KMS-11 (cell line): ENCODE measurements at regions not wholly inside any gene's neighbourhood (a gene's known extent, or its start where the extent isn't known, plus 50 kb on each side); places are given as distances from the start of the nearest gene placed in this dataset.
"Not testable (repeated sequence)": the region's sequence is repeated elsewhere in the genome, so short reads cannot be mapped to it uniquely, and the experiment has no call there.

Experiments
- H2AFZ ChIP-seq: fragments of 200-600 bp; sonication (generic); 2 replicates; pipeline ENCODE4 v1.6.1; 2016; ENCODE audit warnings: antibody characterized with exemption, mixed run types, low read depth
- H3K27ac ChIP-seq: fragments of 200-600 bp; sonication (generic); 2 replicates; pipeline ENCODE4 v1.6.1; 2016; ENCODE audit warnings: mild to moderate bottlenecking, mixed run types
- H3K27me3 ChIP-seq: fragments of 200-600 bp; sonication (generic); 2 replicates; pipeline ENCODE4 v1.6.1; 2017; ENCODE audit warnings: mild to moderate bottlenecking, low read depth, mixed run types, moderate library complexity; ENCODE audit not compliant: insufficient read depth
- H3K36me3 ChIP-seq: fragments of 200-600 bp; sonication (generic); 2 replicates; pipeline ENCODE4 v1.6.1; 2017; ENCODE audit warnings: mild to moderate bottlenecking, mixed run types; ENCODE audit not compliant: insufficient read depth
- H3K4me1 ChIP-seq: fragments of 200-600 bp; sonication (generic); 2 replicates; pipeline ENCODE4 v1.6.1; 2016; ENCODE audit warnings: mild to moderate bottlenecking, low read depth, mixed run types; ENCODE audit not compliant: poor library complexity, severe bottlenecking
- H3K4me2 ChIP-seq: fragments of 200-600 bp; sonication (generic); 2 replicates; pipeline ENCODE4 v1.7.0; 2016; ENCODE audit warnings: mild to moderate bottlenecking, mixed run types
- H3K4me3 ChIP-seq: fragments of 200-600 bp; sonication (generic); IDR thresholded peaks from 2 replicates; pipeline ENCODE4 v1.6.1; 2017; ENCODE audit warnings: low read depth, low read length, mixed read lengths; ENCODE audit not compliant: insufficient read depth
- H3K79me2 ChIP-seq: fragments of 200-600 bp; sonication (generic); 2 replicates; pipeline ENCODE4 v1.6.1; 2016; ENCODE audit warnings: low read depth, mixed run types; ENCODE audit not compliant: insufficient read depth
- H3K9ac ChIP-seq: fragments of 200-600 bp; sonication (generic); 2 replicates; pipeline ENCODE4 v1.6.1; 2016; ENCODE audit warnings: mild to moderate bottlenecking, mixed run types
- H4K20me1 ChIP-seq: fragments of 200-600 bp; sonication (generic); 2 replicates; pipeline ENCODE4 v1.6.1; 2016; ENCODE audit warnings: mild to moderate bottlenecking, mixed run types; ENCODE audit not compliant: insufficient read depth
- CTCF ChIP-seq: fragments of 200-600 bp; sonication (generic); conservative IDR thresholded peaks from 2 replicates; pipeline ENCODE4 v1.6.1; 2017; ENCODE audit warnings: low read depth, mild to moderate bottlenecking, antibody characterized with exemption, low read length, moderate library complexity, mixed read lengths

GRCh38 chr10:52394246-52394645, 80.2 kb downstream of the DKK1 start:
- H3K4me3 ChIP-seq = no peak overlapping the region
- H3K27ac ChIP-seq = no peak overlapping the region
- no peak for TF ChIP-seq CTCF
- no peaks in the 10 kb centered on the region for H4K20me1 ChIP-seq
- H3K4me1 ChIP-seq = no peaks in the 10 kb centered on the region
- no peak overlapping the region for H2AFZ ChIP-seq
- no peaks in the 10 kb centered on the region for H3K27me3 ChIP-seq
- no peaks in the 10 kb centered on the region for H3K36me3 ChIP-seq
- H3K79me2 ChIP-seq = no peaks in the 10 kb centered on the region
- no peak overlapping the region for H3K4me2 ChIP-seq
- no peak overlapping the region for H3K9ac ChIP-seq

GRCh38 chr10:52400562-52400961, 86.5 kb downstream of the DKK1 start:
- H2AFZ ChIP-seq = no peak overlapping the region
- no peaks in the 10 kb centered on the region for H4K20me1 ChIP-seq
- H3K4me1 ChIP-seq = peaks cover 5% of the 10 kb centered on the region
- no peaks in the 10 kb centered on the region for H3K27me3 ChIP-seq
- H3K79me2 ChIP-seq = no peaks in the 10 kb centered on the region
- no peak overlapping the region for H3K4me3 ChIP-seq
- no peak overlapping the region for H3K4me2 ChIP-seq
- TF ChIP-seq CTCF = no peak
- no peak overlapping the region for H3K9ac ChIP-seq
- H3K27ac ChIP-seq = no peak overlapping the region
- H3K36me3 ChIP-seq = no peaks in the 10 kb centered on the region

- H4K20me1 ChIP-seq, H3K9ac ChIP-seq, H3K27ac ChIP-seq, H2AFZ ChIP-seq, H3K36me3 ChIP-seq, H3K4me1 ChIP-seq, H3K79me2 ChIP-seq, H3K27me3 ChIP-seq, H3K4me2 ChIP-seq, H3K4me3 ChIP-seq: not testable (repeated sequence)
These were observed 89.7 kb downstream of the DKK1 start for GRCh38 chr10:52403801-52404200.

GRCh38 chr10:52409195-52409594, 95.1 kb downstream of the DKK1 start:
- Histone ChIP-seq H3K4me1 (no peaks in the 10 kb centered on the region), H3K27ac (no peak overlapping the region), H3K79me2 (no peaks in the 10 kb centered on the region), H3K27me3 (no peaks in the 10 kb centered on the region), H3K4me2 (no peak overlapping the region), H3K36me3 (no peaks in the 10 kb centered on the region), H2AFZ (no peak overlapping the region), H3K4me3 (no peak overlapping the region), H4K20me1 (no peaks in the 10 kb centered on the region), H3K9ac (no peak overlapping the region)
- TF ChIP-seq CTCF = no peak

GRCh38 chr10:52409928-52410327, 95.8 kb downstream of the DKK1 start:
- Histone ChIP-seq H2AFZ (no peak overlapping the region), H4K20me1 (no peaks in the 10 kb centered on the region), H3K9ac (no peak overlapping the region), H3K36me3 (no peaks in the 10 kb centered on the region), H3K27ac (no peak overlapping the region), H3K79me2 (no peaks in the 10 kb centered on the region), H3K4me2 (no peak overlapping the region), H3K27me3 (no peaks in the 10 kb centered on the region), H3K4me1 (no peaks in the 10 kb centered on the region), H3K4me3 (no peak overlapping the region)
- TF ChIP-seq CTCF = no peak
